GM21529 (cell line): ENCODE measurements at regions not wholly inside any gene's neighbourhood (a gene's known extent, or its start where the extent isn't known, plus 50 kb on each side); places are given as distances from the start of the nearest gene placed in this dataset.

ENCODE experiments used
- ATAC-seq: cut with Tn5 transposase; IDR thresholded peaks from one replicate; pipeline ENCODE4 v1.9.1; 2021; ENCODE audit not compliant: unreplicated experiment

- no peak for ATAC-seq
Observed at GRCh38 chr15:39359771-39360170, 221.1 kb upstream of the THBS1 start.

- ATAC-seq = no peak
Observed at GRCh38 chr15:39360452-39360851, 220.4 kb upstream of the THBS1 start.

GRCh38 chr15:39361497-39361896, 219.4 kb upstream of the THBS1 start:
- ATAC-seq = no peak

GRCh38 chr15:39362821-39363561, 217.9 kb upstream of the THBS1 start:
- ATAC-seq = no peak

GRCh38 chr15:39363761-39364586, 216.9 kb upstream of the THBS1 start:
- ATAC-seq = no peak

- no peak for ATAC-seq
Observed at GRCh38 chr15:39364721-39365120, 216.2 kb upstream of the THBS1 start.

- no peak for ATAC-seq
Observed at GRCh38 chr15:39365161-39365560, 215.7 kb upstream of the THBS1 start.

GRCh38 chr15:39365873-39366272, 215.0 kb upstream of the THBS1 start:
- peak; percentile 74 for ATAC-seq

- ATAC-seq = no peak
Observed at GRCh38 chr15:39367596-39367995, 213.3 kb upstream of the THBS1 start.

- no peak for ATAC-seq
Observed at GRCh38 chr15:39369768-39370167, 211.1 kb upstream of the THBS1 start.

- ATAC-seq = no peak
Observed at GRCh38 chr15:39376371-39376909, 204.4 kb upstream of the THBS1 start.

- ATAC-seq = no peak
Observed at GRCh38 chr15:39381517-39381916, 199.4 kb upstream of the THBS1 start.

- no peak for ATAC-seq
Observed at GRCh38 chr15:39388118-39388517, 192.8 kb upstream of the THBS1 start.

GRCh38 chr15:39391230-39391629, 189.6 kb upstream of the THBS1 start:
- ATAC-seq = no peak

GRCh38 chr15:39392469-39393047, 188.3 kb upstream of the THBS1 start:
- no peak for ATAC-seq

- no peak for ATAC-seq
Observed at GRCh38 chr15:39393575-39394335, 187.1 kb upstream of the THBS1 start.

GRCh38 chr15:39394496-39394895, 186.4 kb upstream of the THBS1 start:
- no peak for ATAC-seq

GRCh38 chr15:39396979-39397615, 183.8 kb upstream of the THBS1 start:
- no peak for ATAC-seq

- ATAC-seq = no peak
Observed at GRCh38 chr15:39397883-39398282, 183.0 kb upstream of the THBS1 start.

- ATAC-seq = no peak
Observed at GRCh38 chr15:39399600-39399999, 181.3 kb upstream of the THBS1 start.
